Skeletal muscle satellite cell (primary cell): ENCODE measurements at regions not wholly inside any gene's neighbourhood (a gene's known extent, or its start where the extent isn't known, plus 50 kb on each side); places are given as distances from the start of the nearest gene placed in this dataset.

Source experiments
- H3K27me3 ChIP-seq: 2 replicates; pipeline ENCODE4 v1.7.0; 2013; ENCODE audit warnings: low read length; ENCODE audit not compliant: control insufficient read depth, insufficient read depth
- H3K36me3 ChIP-seq: 2 replicates; pipeline ENCODE4 v1.7.0; 2013; ENCODE audit warnings: mild to moderate bottlenecking, control low read depth, low read length; ENCODE audit not compliant: insufficient read depth
- H3K4me1 ChIP-seq: 2 replicates; pipeline ENCODE4 v1.7.0; 2013; ENCODE audit warnings: low read length; ENCODE audit not compliant: control insufficient read depth, insufficient read depth
- H3K4me2 ChIP-seq: 2 replicates; pipeline ENCODE4 v1.7.0; 2013; ENCODE audit warnings: mild to moderate bottlenecking, low read length
- H3K4me3 ChIP-seq: 2 replicates; pipeline ENCODE4 v1.7.0; 2013; ENCODE audit warnings: low read length
- H3K9ac ChIP-seq: 2 replicates; pipeline ENCODE4 v1.7.0; 2013; ENCODE audit warnings: mild to moderate bottlenecking, low read depth, low read length, moderate library complexity
- H3K9me3 ChIP-seq: replicated peaks from 2 replicates; pipeline ENCODE4 v1.7.0; 2013; ENCODE audit warnings: mild to moderate bottlenecking, control low read depth, low read length

- Histone ChIP-seq H3K9me3 (no peaks in the 10 kb centered on the region), H3K4me2 (peak overlapping the region; percentile 8), H3K9ac (peak overlapping the region; percentile 16), H3K4me1 (peaks cover 40% of the 10 kb centered on the region), H3K36me3 (no peaks in the 10 kb centered on the region), H3K27me3 (no peaks in the 10 kb centered on the region), H3K4me3 (no peak overlapping the region)
Measured at GRCh38 chr20:4555188-4555890, 130.9 kb upstream of the PRNP start.

GRCh38 chr20:4554346-4554745, 131.9 kb upstream of the PRNP start:
- no peak overlapping the region for H3K4me3 ChIP-seq
- H3K4me1 ChIP-seq, result peaks cover 33% of the 10 kb centered on the region
- no peaks in the 10 kb centered on the region for H3K36me3 ChIP-seq
- H3K27me3 ChIP-seq, result no peaks in the 10 kb centered on the region
- H3K4me2 ChIP-seq, result no peak overlapping the region
- H3K9me3 ChIP-seq, result no peaks in the 10 kb centered on the region
- H3K9ac ChIP-seq, result no peak overlapping the region

- Histone ChIP-seq H3K27me3 (no peaks in the 10 kb centered on the region), H3K9ac (no peak overlapping the region), H3K36me3 (no peaks in the 10 kb centered on the region), H3K9me3 (peaks cover 4% of the 10 kb centered on the region), H3K4me3 (no peak overlapping the region), H3K4me2 (no peak overlapping the region), H3K4me1 (peaks cover 40% of the 10 kb centered on the region)
Measured at GRCh38 chr20:4552075-4552640, 134.1 kb upstream of the PRNP start.

GRCh38 chr20:4550740-4551139, 135.5 kb upstream of the PRNP start:
- no peaks in the 10 kb centered on the region for H3K36me3 ChIP-seq
- H3K4me3 ChIP-seq, result no peak overlapping the region

GRCh38 chr20:4549711-4550259, 136.5 kb upstream of the PRNP start:
- Histone ChIP-seq H3K36me3 (no peaks in the 10 kb centered on the region), H3K9ac (no peak overlapping the region), H3K9me3 (peaks cover 4% of the 10 kb centered on the region), H3K4me1 (peaks cover 48% of the 10 kb centered on the region), H3K4me2 (no peak overlapping the region), H3K4me3 (no peak overlapping the region), H3K27me3 (no peaks in the 10 kb centered on the region)

More at GRCh38 chr20:4550740-4551139, 135.5 kb upstream of the PRNP start:
- H3K4me1 ChIP-seq, result peaks cover 47% of the 10 kb centered on the region
- no peaks in the 10 kb centered on the region for H3K27me3 ChIP-seq
- no peak overlapping the region for H3K4me2 ChIP-seq
- H3K9ac ChIP-seq, result no peak overlapping the region
- peaks cover 4% of the 10 kb centered on the region for H3K9me3 ChIP-seq

- H3K4me1 ChIP-seq, result peaks cover 52% of the 10 kb centered on the region
- H3K4me3 ChIP-seq, result no peak overlapping the region
- H3K9ac ChIP-seq, result no peak overlapping the region
- H3K36me3 ChIP-seq, result no peaks in the 10 kb centered on the region
- peaks cover 4% of the 10 kb centered on the region for H3K9me3 ChIP-seq
- H3K27me3 ChIP-seq, result no peaks in the 10 kb centered on the region
- H3K4me2 ChIP-seq, result no peak overlapping the region
Measured at GRCh38 chr20:4548552-4548951, 137.7 kb upstream of the PRNP start.

GRCh38 chr20:4546786-4547185, 139.5 kb upstream of the PRNP start:
- Histone ChIP-seq H3K4me3 (no peak overlapping the region), H3K27me3 (no peaks in the 10 kb centered on the region), H3K9ac (peak overlapping the region; percentile 40), H3K4me1 (peaks cover 46% of the 10 kb centered on the region), H3K36me3 (no peaks in the 10 kb centered on the region), H3K9me3 (peaks cover 4% of the 10 kb centered on the region), H3K4me2 (peak overlapping the region; percentile 58)

- Histone ChIP-seq H3K36me3 (no peaks in the 10 kb centered on the region), H3K9me3 (peaks cover 4% of the 10 kb centered on the region), H3K27me3 (no peaks in the 10 kb centered on the region), H3K4me2 (peak overlapping the region; percentile 17), H3K4me1 (peaks cover 41% of the 10 kb centered on the region), H3K4me3 (peak overlapping the region; percentile 10), H3K9ac (peak overlapping the region; percentile 40)
Measured at GRCh38 chr20:4546342-4546741, 139.9 kb upstream of the PRNP start.

- peaks cover 4% of the 10 kb centered on the region for H3K9me3 ChIP-seq
- H3K36me3 ChIP-seq, result no peaks in the 10 kb centered on the region
- no peaks in the 10 kb centered on the region for H3K27me3 ChIP-seq
- no peak overlapping the region for H3K4me3 ChIP-seq
- peaks cover 34% of the 10 kb centered on the region for H3K4me1 ChIP-seq
- no peak overlapping the region for H3K4me2 ChIP-seq
- peak overlapping the region; percentile 40 for H3K9ac ChIP-seq
Measured at GRCh38 chr20:4545526-4545925, 140.7 kb upstream of the PRNP start.

- Histone ChIP-seq H3K9ac (peak overlapping the region; percentile 39), H3K36me3 (no peaks in the 10 kb centered on the region), H3K4me2 (peak overlapping the region; percentile 9), H3K27me3 (no peaks in the 10 kb centered on the region), H3K4me1 (peaks cover 33% of the 10 kb centered on the region), H3K4me3 (no peak overlapping the region), H3K9me3 (peaks cover 4% of the 10 kb centered on the region)
Measured at GRCh38 chr20:4544765-4545164, 141.5 kb upstream of the PRNP start.

- peaks cover 27% of the 10 kb centered on the region for H3K4me1 ChIP-seq
- no peaks in the 10 kb centered on the region for H3K9me3 ChIP-seq
- no peaks in the 10 kb centered on the region for H3K27me3 ChIP-seq
- no peak overlapping the region for H3K4me3 ChIP-seq
- no peak overlapping the region for H3K4me2 ChIP-seq
- no peak overlapping the region for H3K9ac ChIP-seq
- H3K36me3 ChIP-seq, result no peaks in the 10 kb centered on the region
Measured at GRCh38 chr20:4542270-4542669, 144.0 kb upstream of the PRNP start.

GRCh38 chr20:4534315-4534714, 151.9 kb upstream of the PRNP start:
- no peak overlapping the region for H3K9ac ChIP-seq
- H3K27me3 ChIP-seq, result peaks cover 16% of the 10 kb centered on the region
- H3K4me2 ChIP-seq, result no peak overlapping the region
- no peaks in the 10 kb centered on the region for H3K4me1 ChIP-seq
- H3K9me3 ChIP-seq, result no peaks in the 10 kb centered on the region
- H3K4me3 ChIP-seq, result no peak overlapping the region
- no peaks in the 10 kb centered on the region for H3K36me3 ChIP-seq
